Tibial artery (tissue), 4 donors: ENCODE measurements at regions not wholly inside any gene's neighbourhood (a gene's known extent, or its start where the extent isn't known, plus 50 kb on each side); places are given as distances from the start of the nearest gene placed in this dataset.

Experiments
- DNase-seq, 2 donors: peaks; one replicate each; pipeline ENCODE4 v3.0.0-alpha.2; 2019
- H3K27ac ChIP-seq, 2 donors: fragments of 200-600 bp; sonication (generic) in 1 of 2; 1 replicate in 1 of 2; 2 replicates in 1 of 2; pipeline ENCODE4 v1.5.1; 2018 to 2019; ENCODE audit warnings: mild to moderate bottlenecking in 1 of 2
- H3K27me3 ChIP-seq, 2 donors: fragments of 200-600 bp; sonication (generic) in 1 of 2; one replicate each; pipeline versions ENCODE4 v1.5.1 to v1.6.0; 2016 to 2019
- H3K36me3 ChIP-seq, 3 donors: fragments of 200-600 bp; sonication (generic) in 2 of 3; one replicate each; pipeline ENCODE4 v1.5.1; 2016 to 2019; ENCODE audit warnings: mild to moderate bottlenecking in 2 of 3
- H3K4me1 ChIP-seq, 4 donors: fragments of 200-600 bp; sonication (generic) in 2 of 4; 1 replicate in 3 of 4; 2 replicates in 1 of 4; pipeline ENCODE4 v1.5.1; 2016 to 2019
- H3K4me3 ChIP-seq, 2 donors: fragments of 200-600 bp; sonication (generic) in 1 of 2; 1 replicate in 1 of 2; 2 replicates in 1 of 2; pipeline ENCODE4 v1.5.1; 2018 to 2019; ENCODE audit warnings: mild to moderate bottlenecking in 2 of 2
- H3K9me3 ChIP-seq, 3 donors: fragments of 200-600 bp; sonication (generic) in 1 of 3; one replicate each; pipeline ENCODE4 v1.5.1; 2016 to 2019
- intact Hi-C: fragments of 100-400 bp; cut with DNase I; formaldehyde crosslinking; loops from one replicate; pipeline ENCODE4 v1.15.0; 2023; ENCODE audit warnings: low total_unique reads
- TF ChIP-seq, protein P1 (sequence below), 2 experiments: fragments of 200-600 bp in 1 of 2; fragments of 450-650 bp in 1 of 2; IDR thresholded peaks; one replicate each; pipeline ENCODE4 v1.5.1; 2017 to 2019; ENCODE audit warnings: antibody characterized with exemption in 2 of 2, mild to moderate bottlenecking in 1 of 2, moderate library complexity in 1 of 2

DNA sequence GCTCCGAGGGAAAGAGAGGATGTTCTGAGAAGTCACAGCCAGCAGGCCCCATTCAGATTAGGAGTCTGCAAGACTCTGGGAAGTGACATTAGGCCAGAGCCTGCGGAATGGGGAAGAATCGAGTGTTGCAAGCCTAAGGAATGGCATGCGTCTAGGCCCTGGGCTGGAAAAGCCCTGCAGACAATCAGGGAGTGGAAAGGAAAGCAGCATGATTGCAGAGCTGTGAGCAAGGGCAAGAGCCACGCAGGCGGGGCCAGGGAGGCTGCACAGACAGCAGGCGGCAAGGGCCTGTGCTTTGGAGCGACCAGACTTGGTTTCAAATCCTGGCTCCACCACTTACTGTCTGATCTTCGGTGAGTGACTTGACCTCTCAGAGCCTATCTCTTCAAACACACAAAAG is 118.2 kb downstream of the RRAGC start:
- H3K4me3 ChIP-seq, result no peak overlapping the region
- no peak for DNase-seq
- peaks cover 0 to 3% (median under 1%) of the 10 kb centered on the region in 4 donors for H3K4me1 ChIP-seq
- no peaks in the 10 kb centered on the region for H3K27me3 ChIP-seq
- no peaks in the 10 kb centered on the region for H3K9me3 ChIP-seq
- H3K27ac ChIP-seq, result no peak overlapping the region
- no peaks in the 10 kb centered on the region for H3K36me3 ChIP-seq
- TF ChIP-seq, protein P1, sequence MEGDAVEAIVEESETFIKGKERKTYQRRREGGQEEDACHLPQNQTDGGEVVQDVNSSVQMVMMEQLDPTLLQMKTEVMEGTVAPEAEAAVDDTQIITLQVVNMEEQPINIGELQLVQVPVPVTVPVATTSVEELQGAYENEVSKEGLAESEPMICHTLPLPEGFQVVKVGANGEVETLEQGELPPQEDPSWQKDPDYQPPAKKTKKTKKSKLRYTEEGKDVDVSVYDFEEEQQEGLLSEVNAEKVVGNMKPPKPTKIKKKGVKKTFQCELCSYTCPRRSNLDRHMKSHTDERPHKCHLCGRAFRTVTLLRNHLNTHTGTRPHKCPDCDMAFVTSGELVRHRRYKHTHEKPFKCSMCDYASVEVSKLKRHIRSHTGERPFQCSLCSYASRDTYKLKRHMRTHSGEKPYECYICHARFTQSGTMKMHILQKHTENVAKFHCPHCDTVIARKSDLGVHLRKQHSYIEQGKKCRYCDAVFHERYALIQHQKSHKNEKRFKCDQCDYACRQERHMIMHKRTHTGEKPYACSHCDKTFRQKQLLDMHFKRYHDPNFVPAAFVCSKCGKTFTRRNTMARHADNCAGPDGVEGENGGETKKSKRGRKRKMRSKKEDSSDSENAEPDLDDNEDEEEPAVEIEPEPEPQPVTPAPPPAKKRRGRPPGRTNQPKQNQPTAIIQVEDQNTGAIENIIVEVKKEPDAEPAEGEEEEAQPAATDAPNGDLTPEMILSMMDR (IDR thresholded peaks at IDR 0.05), result no peak
- intact Hi-C loops, result no loop called here

DNA sequence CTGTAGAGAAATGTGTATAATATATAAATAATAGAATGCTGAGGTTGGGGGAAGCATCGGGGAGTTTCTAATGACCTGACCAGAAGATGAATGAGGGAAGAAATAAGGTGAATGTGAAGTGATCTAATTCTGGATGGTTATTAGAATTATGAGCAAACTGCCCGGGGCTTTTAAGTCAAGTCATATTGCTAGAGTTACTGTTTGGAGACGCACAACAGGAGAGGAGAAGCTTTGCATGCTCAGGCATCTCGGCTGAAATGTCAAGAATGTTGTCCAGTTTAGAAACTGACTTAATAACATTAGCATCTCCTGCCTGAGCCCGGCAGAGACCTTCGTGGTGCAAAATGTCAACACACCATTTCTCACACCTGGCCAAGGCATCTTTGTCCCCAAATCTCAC is 119.1 kb downstream of the RRAGC start:
- TF ChIP-seq, protein P1 (IDR thresholded peaks at IDR 0.05), result no peak
- DNase-seq, result no peak
- H3K4me1 ChIP-seq, result peaks cover 0 to 3% (median 0%) of the 10 kb centered on the region in 4 donors
- H3K9me3 ChIP-seq, result no peaks in the 10 kb centered on the region
- H3K4me3 ChIP-seq, result no peak overlapping the region
- intact Hi-C loops, result no loop called here
- H3K27ac ChIP-seq, result no peak overlapping the region
- no peaks in the 10 kb centered on the region for H3K27me3 ChIP-seq
- H3K36me3 ChIP-seq, result no peaks in the 10 kb centered on the region

DNA sequence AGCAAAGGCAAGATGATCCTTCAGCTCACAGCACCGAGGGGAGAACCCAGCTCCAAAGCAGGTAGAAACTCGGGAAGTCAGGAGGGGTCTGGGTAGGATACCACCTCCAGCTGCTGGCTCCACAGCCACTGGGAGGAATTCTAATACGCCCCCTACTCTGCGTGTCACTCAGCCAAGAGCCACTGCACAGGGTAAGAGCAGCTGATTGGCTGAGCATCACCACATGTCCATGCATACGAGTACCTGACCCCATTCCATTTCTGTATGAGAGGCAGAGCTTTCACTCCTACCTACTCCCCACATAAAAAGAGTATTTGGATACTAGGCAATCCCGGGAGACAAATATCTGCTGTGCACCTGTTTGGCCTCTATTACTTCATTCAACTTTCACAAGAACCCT is 121.4 kb downstream of the RRAGC start:
- DNase-seq, result no peak
- TF ChIP-seq, protein P1 (IDR thresholded peaks at IDR 0.05), result no peak
- Histone ChIP-seq H3K27ac (no peak overlapping the region), H3K36me3 (no peaks in the 10 kb centered on the region), H3K4me3 (no peak overlapping the region), H3K27me3 (peaks cover 0 to 4% of the 10 kb centered on the region in 2 donors), H3K9me3 (no peaks in the 10 kb centered on the region), H3K4me1 (peaks cover 0 to 3% (median 0%) of the 10 kb centered on the region in 4 donors)
- intact Hi-C loops, result no loop called here

DNA sequence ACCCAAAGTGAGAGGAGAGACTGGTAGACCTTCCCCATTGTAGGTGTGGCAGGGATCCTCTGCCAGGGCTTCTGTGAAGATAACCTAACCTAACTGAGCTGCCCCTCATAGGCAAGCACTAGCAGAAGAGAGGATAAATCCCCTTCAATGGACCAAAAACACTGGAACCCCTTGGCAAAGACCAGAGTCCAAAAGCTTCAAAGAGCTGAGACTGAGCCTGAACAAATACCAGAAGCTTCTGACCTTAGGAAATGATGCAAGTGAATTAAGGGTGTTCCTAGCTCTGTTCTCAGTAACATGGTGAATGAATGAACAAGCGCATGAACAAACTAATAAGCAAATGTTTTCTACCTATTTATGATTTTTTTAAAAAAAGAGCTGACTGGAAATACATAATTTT is 123.2 kb downstream of the RRAGC start:
- no peak for DNase-seq
- Histone ChIP-seq H3K36me3 (no peaks in the 10 kb centered on the region), H3K4me3 (no peak overlapping the region), H3K9me3 (no peaks in the 10 kb centered on the region), H3K27ac (no peak overlapping the region), H3K4me1 (peaks cover 0 to 3% (median 0%) of the 10 kb centered on the region in 4 donors), H3K27me3 (peaks cover 0 to 10% of the 10 kb centered on the region in 2 donors)
- TF ChIP-seq, protein P1 (IDR thresholded peaks at IDR 0.05), result no peak
- intact Hi-C loops, result no loop called here

DNA sequence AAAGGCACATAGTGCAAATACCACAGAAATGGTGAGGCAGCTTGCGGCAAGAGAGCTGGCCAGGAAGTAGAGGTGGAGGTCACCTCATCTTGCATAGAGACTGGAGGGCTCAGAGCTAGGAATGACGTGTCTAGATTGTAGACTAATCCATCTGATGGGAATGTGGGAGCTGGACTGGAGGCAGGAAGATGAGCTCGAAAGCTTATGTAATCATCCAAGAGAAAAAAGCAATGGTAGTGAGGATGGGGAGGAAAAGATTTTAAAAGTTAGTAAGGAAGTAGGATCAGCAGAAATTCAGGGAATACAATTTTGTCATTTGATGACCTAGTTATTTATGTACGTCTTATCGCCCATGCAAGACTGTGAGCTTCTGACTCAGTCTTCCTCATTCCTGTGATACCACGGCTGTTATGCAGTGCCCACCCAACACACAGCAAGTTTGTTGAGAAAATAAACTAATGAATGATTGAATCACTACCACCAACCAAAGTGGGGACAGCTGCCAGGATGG is 123.9 kb downstream of the RRAGC start:
- no peaks in the 10 kb centered on the region for H3K9me3 ChIP-seq
- DNase-seq, result no peak
- H3K4me1 ChIP-seq, result no peaks in the 10 kb centered on the region
- TF ChIP-seq, protein P1 (IDR thresholded peaks at IDR 0.05), result no peak
- peaks cover 0 to 10% of the 10 kb centered on the region in 2 donors for H3K27me3 ChIP-seq
- H3K36me3 ChIP-seq, result no peaks in the 10 kb centered on the region
- intact Hi-C loops, result no loop called here
- no peak overlapping the region for H3K27ac ChIP-seq
- no peak overlapping the region for H3K4me3 ChIP-seq

DNA sequence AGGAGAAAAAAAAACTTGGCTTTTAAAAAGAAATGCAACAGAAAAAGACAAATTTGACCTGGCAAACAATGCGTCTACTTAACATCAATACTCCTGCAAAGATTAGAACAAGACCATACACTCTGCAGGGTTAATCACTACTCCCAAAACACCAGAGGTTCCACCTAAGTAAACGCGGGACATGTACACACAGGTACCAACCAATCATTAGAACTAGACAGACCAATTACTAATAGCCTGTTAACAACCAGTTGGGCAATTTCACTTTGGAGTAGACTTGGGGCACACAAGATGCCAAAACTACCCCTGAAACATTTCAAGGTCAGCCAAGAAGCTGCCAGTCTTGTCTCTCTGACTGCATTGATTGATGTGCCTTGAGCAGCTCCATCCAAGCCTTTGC is 125.8 kb downstream of the RRAGC start:
- Histone ChIP-seq H3K27ac (no peak overlapping the region), H3K4me1 (peaks cover 0 to 4% (median 3%) of the 10 kb centered on the region in 4 donors), H3K4me3 (no peak overlapping the region), H3K9me3 (no peaks in the 10 kb centered on the region), H3K27me3 (peaks cover 0 to 10% of the 10 kb centered on the region in 2 donors), H3K36me3 (no peaks in the 10 kb centered on the region)
- DNase-seq, result no peak
- intact Hi-C loops, result no loop called here
- TF ChIP-seq, protein P1 (IDR thresholded peaks at IDR 0.05), result no peak
